ENCODE measurements at regions not wholly inside any gene's neighbourhood (a gene's known extent, or its start where the extent isn't known, plus 50 kb on each side); places are given as distances from the start of the nearest gene placed in this dataset.

DNA sequence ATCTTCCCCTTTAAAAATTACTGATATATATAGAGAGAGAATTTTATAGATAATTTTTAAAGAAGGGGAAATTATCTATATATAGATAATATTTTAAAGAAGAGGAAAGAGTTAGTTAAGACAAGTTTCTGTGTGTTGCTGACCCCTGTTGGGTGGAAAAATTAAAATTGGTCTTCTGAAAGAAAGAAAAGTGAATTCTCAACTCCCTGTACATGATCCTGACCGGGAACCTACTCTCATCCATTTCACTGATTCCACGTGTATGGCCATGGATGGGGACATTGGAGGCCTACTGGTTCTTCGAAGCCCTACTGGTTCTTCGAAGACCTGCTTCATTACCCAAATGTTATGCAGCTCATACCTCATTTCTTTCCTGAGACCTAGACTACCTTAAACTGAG, 53.0 kb upstream of the TCF21 start:
- TF ChIP-seq, protein P1, sequence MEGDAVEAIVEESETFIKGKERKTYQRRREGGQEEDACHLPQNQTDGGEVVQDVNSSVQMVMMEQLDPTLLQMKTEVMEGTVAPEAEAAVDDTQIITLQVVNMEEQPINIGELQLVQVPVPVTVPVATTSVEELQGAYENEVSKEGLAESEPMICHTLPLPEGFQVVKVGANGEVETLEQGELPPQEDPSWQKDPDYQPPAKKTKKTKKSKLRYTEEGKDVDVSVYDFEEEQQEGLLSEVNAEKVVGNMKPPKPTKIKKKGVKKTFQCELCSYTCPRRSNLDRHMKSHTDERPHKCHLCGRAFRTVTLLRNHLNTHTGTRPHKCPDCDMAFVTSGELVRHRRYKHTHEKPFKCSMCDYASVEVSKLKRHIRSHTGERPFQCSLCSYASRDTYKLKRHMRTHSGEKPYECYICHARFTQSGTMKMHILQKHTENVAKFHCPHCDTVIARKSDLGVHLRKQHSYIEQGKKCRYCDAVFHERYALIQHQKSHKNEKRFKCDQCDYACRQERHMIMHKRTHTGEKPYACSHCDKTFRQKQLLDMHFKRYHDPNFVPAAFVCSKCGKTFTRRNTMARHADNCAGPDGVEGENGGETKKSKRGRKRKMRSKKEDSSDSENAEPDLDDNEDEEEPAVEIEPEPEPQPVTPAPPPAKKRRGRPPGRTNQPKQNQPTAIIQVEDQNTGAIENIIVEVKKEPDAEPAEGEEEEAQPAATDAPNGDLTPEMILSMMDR (IDR thresholded peaks at IDR 0.05) = no peak
- ChIA-PET POLR2A (no interaction called here), CTCF (interaction anchor here (1.1 to 2.6 kb wide), 3 partner anchors 19 to 88 kb away, joined by 4 to 11 read pairs (median 5); no protein-coding TSS in a partner anchor)
- H3K36me3 Mint-ChIP-seq (ENCODE audit: low read depth) = no peaks in the 10 kb centered on the region
- peaks cover 6% of the 10 kb centered on the region for H3K4me1 Mint-ChIP-seq (ENCODE audit: low read depth)
- DNase-seq (no peak), ATAC-seq (no peak)
- no peak overlapping the region for H3K4me3 Mint-ChIP-seq
- no peaks in the 10 kb centered on the region for H3K9me3 Mint-ChIP-seq
- intact Hi-C loops (cut with micrococcal nuclease) = loop anchor here (2.0 kb wide), 1 partner anchor 81 kb away; no protein-coding TSS in a partner anchor
- no peak overlapping the region for H3K27ac Mint-ChIP-seq
- peaks cover 23% of the 10 kb centered on the region for H3K27me3 Mint-ChIP-seq

DNA sequence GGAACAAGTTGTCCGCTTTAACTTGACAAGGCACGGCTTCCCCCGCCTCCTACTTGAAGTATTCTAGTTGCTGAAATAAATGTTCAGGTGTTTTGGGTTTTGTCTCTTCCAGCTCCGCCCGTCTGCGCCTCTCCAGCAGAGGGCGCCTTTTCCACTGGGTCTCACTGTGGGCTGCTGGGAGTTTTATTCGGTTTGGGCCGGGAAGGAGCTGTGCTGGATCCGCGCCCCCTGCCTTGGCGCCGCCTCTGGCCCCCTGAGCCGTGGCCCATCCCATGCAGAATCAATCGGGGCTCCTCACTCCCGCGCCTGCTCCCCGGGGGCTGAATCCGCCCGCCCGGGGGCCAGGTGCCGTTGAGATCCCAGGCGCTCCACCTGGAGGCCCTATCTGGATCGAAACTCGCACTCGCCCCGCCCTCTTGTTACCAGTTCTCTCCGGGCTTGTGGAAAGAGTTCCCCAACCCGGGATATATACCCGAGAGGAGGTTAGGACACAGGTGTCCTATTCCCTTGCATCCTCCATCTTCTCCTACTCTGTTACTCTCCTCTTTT, 51.0 kb upstream of the TCF21 start:
- H3K4me3 Mint-ChIP-seq = peak overlapping the region; percentile 61
- peak; percentile 83 for ATAC-seq

More for the DNA sequence above, 51.0 kb upstream of the TCF21 start:
- Mint-ChIP-seq H3K27ac (no peak overlapping the region), H3K9me3 (no peaks in the 10 kb centered on the region), H3K27me3 (peaks cover 24% of the 10 kb centered on the region), H3K36me3 (ENCODE audit: low read depth) (no peaks in the 10 kb centered on the region), H3K4me1 (ENCODE audit: low read depth) (peaks cover 6% of the 10 kb centered on the region)
- DNase-seq = peak; percentile 71
- ChIA-PET CTCF (interaction anchor here (0.6 to 3.4 kb wide), 33 partner anchors 8 to 264 kb away, joined by 3 to 59 read pairs (median 3); no protein-coding TSS in a partner anchor), POLR2A (no interaction called here)
- TF ChIP-seq, protein P1 (IDR thresholded peaks at IDR 0.05) = peak; percentile 88
- intact Hi-C loops (cut with micrococcal nuclease) = loop anchor here (2.0 kb wide), 1 partner anchor 79 kb away; no protein-coding TSS in a partner anchor

Data from activated CD8-positive, alpha-beta T cell treated with anti-CD3 and anti-CD28 coated beads for 36 hours (primary cell).